ENCODE measurements at regions not wholly inside any gene's neighbourhood (a gene's known extent, or its start where the extent isn't known, plus 50 kb on each side); places are given as distances from the start of the nearest gene placed in this dataset.

- TF ChIP-seq CTCF (conservative IDR thresholded peaks at IDR 0.05): no peak
- TF ChIP-seq ZFX (IDR thresholded peaks at IDR 0.05): no peak
These were observed 110.3 kb upstream of the PDE5A start for GRCh38 chr4:119738901-119739300.
